Smooth muscle cell (in vitro differentiated cells): ENCODE measurements at regions not wholly inside any gene's neighbourhood (a gene's known extent, or its start where the extent isn't known, plus 50 kb on each side); places are given as distances from the start of the nearest gene placed in this dataset.

Experiments used
- DNase-seq: peaks from one replicate; lab custom pipeline; 2025; ENCODE audit not compliant: unreplicated experiment; lab: John Stamatoyannopoulos, UW
- H2AFZ ChIP-seq: fragments of 200-600 bp; sonication (generic); 2 replicates; pipeline ENCODE4 v1.6.0; 2016; ENCODE audit warnings: antibody characterized with exemption, low read depth, mild to moderate bottlenecking
- H3F3A ChIP-seq: fragments of 200-600 bp; sonication (generic); 2 replicates; pipeline ENCODE4 v1.6.0; 2017; ENCODE audit warnings: antibody characterized with exemption, low read depth
- H3K27ac ChIP-seq: fragments of 200-600 bp; sonication (generic); 2 replicates; pipeline ENCODE4 v1.5.1; 2016; ENCODE audit warnings: low read depth, mild to moderate bottlenecking
- H3K27me3 ChIP-seq: fragments of 200-600 bp; sonication (generic); 2 replicates; pipeline ENCODE4 v1.6.1; 2016; ENCODE audit warnings: low read depth, mild to moderate bottlenecking
- H3K36me3 ChIP-seq: fragments of 200-600 bp; sonication (generic); 2 replicates; pipeline ENCODE4 v1.5.1; 2016; ENCODE audit warnings: low read depth
- H3K4me1 ChIP-seq: fragments of 200-600 bp; sonication (generic); 2 replicates; pipeline ENCODE4 v1.5.1; 2016; ENCODE audit warnings: low read depth
- H3K4me2 ChIP-seq: fragments of 200-600 bp; sonication (generic); 2 replicates; pipeline ENCODE4 v1.6.0; 2016; ENCODE audit warnings: mild to moderate bottlenecking
- H3K4me3 ChIP-seq: fragments of 200-600 bp; sonication (generic); 2 replicates; pipeline ENCODE4 v1.5.1; 2016; ENCODE audit warnings: mild to moderate bottlenecking
- H3K79me2 ChIP-seq: fragments of 200-600 bp; sonication (generic); 2 replicates; pipeline ENCODE4 v1.6.0; 2016; ENCODE audit warnings: low read depth, mild to moderate bottlenecking
- H3K9ac ChIP-seq: fragments of 200-600 bp; sonication (generic); 2 replicates; pipeline ENCODE4 v1.6.0; 2016; ENCODE audit warnings: low read depth
- H3K9me3 ChIP-seq: fragments of 200-600 bp; sonication (generic); replicated peaks from 2 replicates; pipeline ENCODE4 v1.5.1; 2016; ENCODE audit warnings: low read depth
- H4K20me1 ChIP-seq: fragments of 200-600 bp; sonication (generic); 2 replicates; pipeline ENCODE4 v1.6.0; 2016; ENCODE audit warnings: low read depth
- CTCF ChIP-seq: fragments of 200-600 bp; sonication (generic); IDR thresholded peaks from 2 replicates; pipeline ENCODE4 v1.5.1; 2017; ENCODE audit warnings: borderline replicate concordance, mild to moderate bottlenecking, antibody characterized with exemption; ENCODE audit not compliant: insufficient read depth, poor library complexity, severe bottlenecking
- WGBS: methylation state at CpG from one replicate; pipeline ENCODE4 v1.1.7; 2016; ENCODE audit warnings: low lambda C conversion rate; 5-methylcytosine and 5-hydroxymethylcytosine counted together

- H3K36me3 ChIP-seq: no peaks in the 10 kb centered on the region
- TF ChIP-seq CTCF: no peak
- no peak overlapping the region for H3K9ac ChIP-seq
- no peaks in the 10 kb centered on the region for H3K9me3 ChIP-seq
- DNase-seq: no peak
- no peaks in the 10 kb centered on the region for H4K20me1 ChIP-seq
- no peak overlapping the region for H3K27ac ChIP-seq
- no peak overlapping the region for H2AFZ ChIP-seq
- no peaks in the 10 kb centered on the region for H3F3A ChIP-seq
- no peaks in the 10 kb centered on the region for H3K4me1 ChIP-seq
- H3K4me2 ChIP-seq: no peak overlapping the region
- WGBS: 89% methylated on average over 7 of the region's 8 CpGs
- no peaks in the 10 kb centered on the region for H3K79me2 ChIP-seq
- H3K4me3 ChIP-seq: no peak overlapping the region
- H3K27me3 ChIP-seq: no peaks in the 10 kb centered on the region
Measured at GRCh38 chr14:98606041-98606640, 665.9 kb downstream of the BCL11B start.

- Histone ChIP-seq H3K27ac (no peak overlapping the region), H2AFZ (no peak overlapping the region), H3K27me3 (no peaks in the 10 kb centered on the region), H3K9me3 (no peaks in the 10 kb centered on the region), H3K79me2 (no peaks in the 10 kb centered on the region), H3K9ac (no peak overlapping the region), H3K4me3 (no peak overlapping the region), H3F3A (no peaks in the 10 kb centered on the region), H3K4me2 (no peak overlapping the region), H4K20me1 (no peaks in the 10 kb centered on the region), H3K4me1 (no peaks in the 10 kb centered on the region), H3K36me3 (no peaks in the 10 kb centered on the region)
- WGBS: 89% methylated on average over 4 of the region's 4 CpGs
- DNase-seq: no peak
- no peak for TF ChIP-seq CTCF
Measured at GRCh38 chr14:98606816-98607215, 665.2 kb downstream of the BCL11B start.

- no peaks in the 10 kb centered on the region for H3K27me3 ChIP-seq
- no peak for DNase-seq
- no peaks in the 10 kb centered on the region for H4K20me1 ChIP-seq
- no peak overlapping the region for H3K4me3 ChIP-seq
- H3K36me3 ChIP-seq: no peaks in the 10 kb centered on the region
- no peaks in the 10 kb centered on the region for H3K79me2 ChIP-seq
- no peaks in the 10 kb centered on the region for H3F3A ChIP-seq
- no peak overlapping the region for H3K4me2 ChIP-seq
- WGBS: 89% methylated on average over 4 of the region's 4 CpGs
- H3K4me1 ChIP-seq: no peaks in the 10 kb centered on the region
- TF ChIP-seq CTCF: no peak
- H3K9ac ChIP-seq: no peak overlapping the region
- H3K9me3 ChIP-seq: no peaks in the 10 kb centered on the region
- H3K27ac ChIP-seq: no peak overlapping the region
- H2AFZ ChIP-seq: no peak overlapping the region
Measured at GRCh38 chr14:98607341-98607910, 664.6 kb downstream of the BCL11B start.
